ENCODE measurements at regions not wholly inside any gene's neighbourhood (a gene's known extent, or its start where the extent isn't known, plus 50 kb on each side); places are given as distances from the start of the nearest gene placed in this dataset.
"Not testable (repeated sequence)": the region's sequence is repeated elsewhere in the genome, so short reads cannot be mapped to it uniquely, and the experiment has no call there.

- no peak for DNase-seq (ENCODE audit: extremely low spot score, unreplicated experiment)
- H3K27me3 Mint-ChIP-seq (ENCODE audit: unreplicated experiment) = no peaks in the 10 kb centered on the region
- no peaks in the 10 kb centered on the region for H3K36me3 Mint-ChIP-seq (ENCODE audit: unreplicated experiment)
- no peak for TF ChIP-seq CTCF (IDR thresholded peaks at IDR 0.05)
- no peaks in the 10 kb centered on the region for H3K4me1 Mint-ChIP-seq (ENCODE audit: unreplicated experiment)
- no peak overlapping the region for H3K27ac Mint-ChIP-seq (ENCODE audit: unreplicated experiment)
- H3K9me3 Mint-ChIP-seq (ENCODE audit: unreplicated experiment) = peaks cover 25% of the 10 kb centered on the region
- no peak overlapping the region for H3K4me3 Mint-ChIP-seq (ENCODE audit: unreplicated experiment)
Measured at GRCh38 chrX:30008031-30008430, 207.3 kb upstream of the MAGEB2 start.

GRCh38 chrX:30010471-30010870 lies 204.9 kb upstream of the MAGEB2 start:
- Mint-ChIP-seq H3K4me3 (ENCODE audit: unreplicated experiment) (no peak overlapping the region), H3K27ac (ENCODE audit: unreplicated experiment) (no peak overlapping the region), H3K4me1 (ENCODE audit: unreplicated experiment) (no peaks in the 10 kb centered on the region), H3K36me3 (ENCODE audit: unreplicated experiment) (no peaks in the 10 kb centered on the region), H3K9me3 (ENCODE audit: unreplicated experiment) (peaks cover 25% of the 10 kb centered on the region), H3K27me3 (ENCODE audit: unreplicated experiment) (no peaks in the 10 kb centered on the region)
- no peak for TF ChIP-seq CTCF (IDR thresholded peaks at IDR 0.05)
- DNase-seq (ENCODE audit: extremely low spot score, unreplicated experiment) = no peak

GRCh38 chrX:30015440-30015839 lies 199.9 kb upstream of the MAGEB2 start:
- no peak overlapping the region for H3K4me3 Mint-ChIP-seq (ENCODE audit: unreplicated experiment)
- no peaks in the 10 kb centered on the region for H3K36me3 Mint-ChIP-seq (ENCODE audit: unreplicated experiment)
- no peaks in the 10 kb centered on the region for H3K4me1 Mint-ChIP-seq (ENCODE audit: unreplicated experiment)
- H3K9me3 Mint-ChIP-seq (ENCODE audit: unreplicated experiment) = peaks cover 11% of the 10 kb centered on the region
- no peaks in the 10 kb centered on the region for H3K27me3 Mint-ChIP-seq (ENCODE audit: unreplicated experiment)
- no peak for DNase-seq (ENCODE audit: extremely low spot score, unreplicated experiment)
- TF ChIP-seq CTCF (IDR thresholded peaks at IDR 0.05) = no peak
- no peak overlapping the region for H3K27ac Mint-ChIP-seq (ENCODE audit: unreplicated experiment)

- no peaks in the 10 kb centered on the region for H3K4me1 Mint-ChIP-seq (ENCODE audit: unreplicated experiment)
- H3K36me3 Mint-ChIP-seq (ENCODE audit: unreplicated experiment) = no peaks in the 10 kb centered on the region
- peaks cover 8% of the 10 kb centered on the region for H3K9me3 Mint-ChIP-seq (ENCODE audit: unreplicated experiment)
- H3K27ac Mint-ChIP-seq (ENCODE audit: unreplicated experiment) = no peak overlapping the region
- H3K4me3 Mint-ChIP-seq (ENCODE audit: unreplicated experiment) = no peak overlapping the region
- H3K27me3 Mint-ChIP-seq (ENCODE audit: unreplicated experiment) = no peaks in the 10 kb centered on the region
- no peak for TF ChIP-seq CTCF (IDR thresholded peaks at IDR 0.05)
- DNase-seq (ENCODE audit: extremely low spot score, unreplicated experiment) = no peak
Measured at GRCh38 chrX:30027636-30028035, 187.7 kb upstream of the MAGEB2 start.

- H3K4me1 Mint-ChIP-seq (ENCODE audit: unreplicated experiment); H3K4me3 Mint-ChIP-seq (ENCODE audit: unreplicated experiment); H3K27me3 Mint-ChIP-seq (ENCODE audit: unreplicated experiment); DNase-seq (ENCODE audit: extremely low spot score, unreplicated experiment); H3K36me3 Mint-ChIP-seq (ENCODE audit: unreplicated experiment); H3K27ac Mint-ChIP-seq (ENCODE audit: unreplicated experiment): not testable (repeated sequence)
- peaks cover 20% of the 10 kb centered on the region for H3K9me3 Mint-ChIP-seq (ENCODE audit: unreplicated experiment)
Measured at GRCh38 chrX:30036406-30036805, 179.0 kb upstream of the MAGEB2 start.

GRCh38 chrX:30039768-30040167 lies 175.6 kb upstream of the MAGEB2 start:
- TF ChIP-seq CTCF (IDR thresholded peaks at IDR 0.05) = no peak
- Mint-ChIP-seq H3K4me1 (ENCODE audit: unreplicated experiment) (no peaks in the 10 kb centered on the region), H3K4me3 (ENCODE audit: unreplicated experiment) (no peak overlapping the region), H3K36me3 (ENCODE audit: unreplicated experiment) (no peaks in the 10 kb centered on the region), H3K27ac (ENCODE audit: unreplicated experiment) (no peak overlapping the region), H3K9me3 (ENCODE audit: unreplicated experiment) (peaks cover 20% of the 10 kb centered on the region), H3K27me3 (ENCODE audit: unreplicated experiment) (no peaks in the 10 kb centered on the region)
- DNase-seq (ENCODE audit: extremely low spot score, unreplicated experiment) = no peak
